GM23338 (cell line): ENCODE measurements at regions not wholly inside any gene's neighbourhood (a gene's known extent, or its start where the extent isn't known, plus 50 kb on each side); places are given as distances from the start of the nearest gene placed in this dataset.

Experiments
- ATAC-seq: fragments of 200-7000 bp; cut with Tn5 transposase; 3 replicates; pipeline ENCODE4 v1.9.1; 2020
- DNase-seq: peaks from one replicate; pipeline ENCODE4 v3.0.0-alpha.2; 2015; ENCODE audit warnings: low spot score
- H2AFZ ChIP-seq: fragments of 200-600 bp; sonication (generic); 2 replicates; pipeline ENCODE4 v1.8.0; 2016; ENCODE audit warnings: antibody characterized with exemption, mild to moderate bottlenecking, moderate library complexity
- H3F3A ChIP-seq: fragments of 200-600 bp; sonication (generic); replicated peaks from 2 replicates; pipeline ENCODE4 v1.8.0; 2017; ENCODE audit warnings: antibody characterized with exemption, mixed run types, low read depth
- H3K27ac ChIP-seq: fragments of 200-600 bp; sonication (generic); 2 replicates; pipeline ENCODE4 v1.6.1; 2016; ENCODE audit warnings: low read depth
- H3K27me3 ChIP-seq: fragments of 200-600 bp; sonication (generic); 2 replicates; pipeline ENCODE4 v1.8.0; 2016; ENCODE audit warnings: mild to moderate bottlenecking, mixed run types, moderate library complexity; ENCODE audit not compliant: insufficient read depth
- H3K36me3 ChIP-seq: fragments of 200-600 bp; sonication (generic); 2 replicates; pipeline ENCODE4 v1.8.0; 2016; ENCODE audit warnings: mild to moderate bottlenecking; ENCODE audit not compliant: insufficient read depth
- H3K4me1 ChIP-seq: fragments of 200-600 bp; sonication (generic); 2 replicates; pipeline ENCODE4 v1.8.0; 2016; ENCODE audit warnings: mild to moderate bottlenecking, moderate library complexity; ENCODE audit not compliant: insufficient read depth
- H3K4me2 ChIP-seq: fragments of 200-600 bp; sonication (generic); 2 replicates; pipeline ENCODE4 v1.7.1; 2017; ENCODE audit warnings: mixed run types
- H3K4me3 ChIP-seq: fragments of 200-600 bp; sonication (generic); 2 replicates; pipeline ENCODE4 v1.6.1; 2016; ENCODE audit warnings: mixed run types
- H3K79me2 ChIP-seq: fragments of 200-600 bp; sonication (generic); replicated peaks from 2 replicates; pipeline ENCODE4 v1.8.0; 2017; ENCODE audit warnings: mild to moderate bottlenecking; ENCODE audit not compliant: insufficient read depth
- H3K9me2 ChIP-seq: fragments of 200-600 bp; sonication (generic); 2 replicates; pipeline ENCODE4 v1.8.0; 2017; ENCODE audit not compliant: insufficient read depth
- H4K20me1 ChIP-seq: fragments of 200-600 bp; sonication (generic); replicated peaks from 2 replicates; pipeline ENCODE4 v1.8.0; 2017; ENCODE audit warnings: mild to moderate bottlenecking; ENCODE audit not compliant: insufficient read depth
- H3K27ac Mint-ChIP-seq: 2 replicates; pipeline ENCODE4 v1.8.0; 2020; ENCODE audit warnings: inconsistent platforms, mild to moderate bottlenecking, moderate library complexity, mixed read lengths
- H3K27me3 Mint-ChIP-seq: 3 replicates; pipeline ENCODE4 v1.8.0; 2022; ENCODE audit warnings: low read depth, mild to moderate bottlenecking, moderate library complexity, mixed read lengths, inconsistent platforms; ENCODE audit not compliant: insufficient read depth, poor library complexity
- H3K36me3 Mint-ChIP-seq: 3 replicates; pipeline ENCODE4 v1.8.0; 2021; ENCODE audit warnings: low read depth, mild to moderate bottlenecking, inconsistent platforms, moderate library complexity, mixed read lengths
- H3K4me1 Mint-ChIP-seq: 3 replicates; pipeline ENCODE4 v1.8.0; 2020; ENCODE audit warnings: mild to moderate bottlenecking, inconsistent platforms, mixed read lengths
- H3K4me3 Mint-ChIP-seq: 3 replicates; pipeline ENCODE4 v1.8.0; 2021; ENCODE audit warnings: moderate library complexity, mild to moderate bottlenecking, inconsistent platforms, mixed read lengths
- H3K9me3 Mint-ChIP-seq: 3 replicates; pipeline ENCODE4 v1.8.0; 2020; ENCODE audit warnings: moderate library complexity, mild to moderate bottlenecking, inconsistent platforms, mixed read lengths
- CTCF ChIP-seq, 2 experiments: fragments of 200-600 bp in 1 of 2; sonication (generic) in 1 of 2; conservative IDR thresholded peaks; 2 replicates each; pipeline versions ENCODE4 v1.5.1 to v1.6.1; 2016 to 2017; ENCODE audit warnings: antibody characterized with exemption in 2 of 2, low read depth in 2 of 2, mild to moderate bottlenecking in 2 of 2, moderate library complexity in 1 of 2
- POLR2AphosphoS5 ChIP-seq: IDR thresholded peaks from 2 replicates; pipeline ENCODE4 v1.6.1; 2016; ENCODE audit warnings: antibody characterized with exemption, low read depth
- TF ChIP-seq, protein P1 (sequence below): fragments of 250-450 bp; sonication (Bioruptor Pico); IDR thresholded peaks from 2 replicates; pipeline ENCODE4 v1.5.0; 2020; ENCODE audit warnings: mild to moderate bottlenecking, moderate library complexity

DNA sequence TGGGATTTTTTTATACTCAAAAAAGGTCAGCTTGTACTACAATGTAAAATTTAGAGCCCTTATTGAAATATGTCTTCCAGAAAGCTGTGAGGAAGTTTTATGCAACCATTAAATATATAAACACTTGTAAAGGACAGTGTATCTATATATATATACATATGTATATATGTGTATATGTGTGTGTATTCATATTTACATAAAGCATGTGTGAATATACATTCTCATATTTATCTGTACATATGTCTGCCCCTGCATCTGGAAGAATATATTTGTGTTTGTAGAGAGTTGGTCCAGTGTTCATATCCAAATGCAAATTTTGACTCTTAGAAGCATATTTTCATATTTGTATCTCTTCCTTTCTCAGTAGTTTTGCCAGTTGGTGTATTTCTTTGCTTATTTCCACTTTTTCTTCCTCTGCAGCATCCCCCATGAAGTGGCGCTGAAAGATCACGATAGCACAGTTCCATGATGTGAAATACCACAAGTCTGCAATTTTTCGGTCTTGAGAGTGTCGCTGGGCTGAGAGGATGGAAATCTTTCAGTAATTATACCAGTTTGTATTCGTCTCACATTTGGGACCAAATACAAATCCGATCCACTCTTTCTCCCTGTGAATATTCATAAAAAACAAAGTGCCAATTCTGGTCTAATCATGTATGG lies 311.7 kb upstream of the DPH6 start:
- ATAC-seq: no peak
- H3K36me3 Mint-ChIP-seq: no peaks in the 10 kb centered on the region

More for the DNA sequence above, 311.7 kb upstream of the DPH6 start:
- TF ChIP-seq, protein P1, sequence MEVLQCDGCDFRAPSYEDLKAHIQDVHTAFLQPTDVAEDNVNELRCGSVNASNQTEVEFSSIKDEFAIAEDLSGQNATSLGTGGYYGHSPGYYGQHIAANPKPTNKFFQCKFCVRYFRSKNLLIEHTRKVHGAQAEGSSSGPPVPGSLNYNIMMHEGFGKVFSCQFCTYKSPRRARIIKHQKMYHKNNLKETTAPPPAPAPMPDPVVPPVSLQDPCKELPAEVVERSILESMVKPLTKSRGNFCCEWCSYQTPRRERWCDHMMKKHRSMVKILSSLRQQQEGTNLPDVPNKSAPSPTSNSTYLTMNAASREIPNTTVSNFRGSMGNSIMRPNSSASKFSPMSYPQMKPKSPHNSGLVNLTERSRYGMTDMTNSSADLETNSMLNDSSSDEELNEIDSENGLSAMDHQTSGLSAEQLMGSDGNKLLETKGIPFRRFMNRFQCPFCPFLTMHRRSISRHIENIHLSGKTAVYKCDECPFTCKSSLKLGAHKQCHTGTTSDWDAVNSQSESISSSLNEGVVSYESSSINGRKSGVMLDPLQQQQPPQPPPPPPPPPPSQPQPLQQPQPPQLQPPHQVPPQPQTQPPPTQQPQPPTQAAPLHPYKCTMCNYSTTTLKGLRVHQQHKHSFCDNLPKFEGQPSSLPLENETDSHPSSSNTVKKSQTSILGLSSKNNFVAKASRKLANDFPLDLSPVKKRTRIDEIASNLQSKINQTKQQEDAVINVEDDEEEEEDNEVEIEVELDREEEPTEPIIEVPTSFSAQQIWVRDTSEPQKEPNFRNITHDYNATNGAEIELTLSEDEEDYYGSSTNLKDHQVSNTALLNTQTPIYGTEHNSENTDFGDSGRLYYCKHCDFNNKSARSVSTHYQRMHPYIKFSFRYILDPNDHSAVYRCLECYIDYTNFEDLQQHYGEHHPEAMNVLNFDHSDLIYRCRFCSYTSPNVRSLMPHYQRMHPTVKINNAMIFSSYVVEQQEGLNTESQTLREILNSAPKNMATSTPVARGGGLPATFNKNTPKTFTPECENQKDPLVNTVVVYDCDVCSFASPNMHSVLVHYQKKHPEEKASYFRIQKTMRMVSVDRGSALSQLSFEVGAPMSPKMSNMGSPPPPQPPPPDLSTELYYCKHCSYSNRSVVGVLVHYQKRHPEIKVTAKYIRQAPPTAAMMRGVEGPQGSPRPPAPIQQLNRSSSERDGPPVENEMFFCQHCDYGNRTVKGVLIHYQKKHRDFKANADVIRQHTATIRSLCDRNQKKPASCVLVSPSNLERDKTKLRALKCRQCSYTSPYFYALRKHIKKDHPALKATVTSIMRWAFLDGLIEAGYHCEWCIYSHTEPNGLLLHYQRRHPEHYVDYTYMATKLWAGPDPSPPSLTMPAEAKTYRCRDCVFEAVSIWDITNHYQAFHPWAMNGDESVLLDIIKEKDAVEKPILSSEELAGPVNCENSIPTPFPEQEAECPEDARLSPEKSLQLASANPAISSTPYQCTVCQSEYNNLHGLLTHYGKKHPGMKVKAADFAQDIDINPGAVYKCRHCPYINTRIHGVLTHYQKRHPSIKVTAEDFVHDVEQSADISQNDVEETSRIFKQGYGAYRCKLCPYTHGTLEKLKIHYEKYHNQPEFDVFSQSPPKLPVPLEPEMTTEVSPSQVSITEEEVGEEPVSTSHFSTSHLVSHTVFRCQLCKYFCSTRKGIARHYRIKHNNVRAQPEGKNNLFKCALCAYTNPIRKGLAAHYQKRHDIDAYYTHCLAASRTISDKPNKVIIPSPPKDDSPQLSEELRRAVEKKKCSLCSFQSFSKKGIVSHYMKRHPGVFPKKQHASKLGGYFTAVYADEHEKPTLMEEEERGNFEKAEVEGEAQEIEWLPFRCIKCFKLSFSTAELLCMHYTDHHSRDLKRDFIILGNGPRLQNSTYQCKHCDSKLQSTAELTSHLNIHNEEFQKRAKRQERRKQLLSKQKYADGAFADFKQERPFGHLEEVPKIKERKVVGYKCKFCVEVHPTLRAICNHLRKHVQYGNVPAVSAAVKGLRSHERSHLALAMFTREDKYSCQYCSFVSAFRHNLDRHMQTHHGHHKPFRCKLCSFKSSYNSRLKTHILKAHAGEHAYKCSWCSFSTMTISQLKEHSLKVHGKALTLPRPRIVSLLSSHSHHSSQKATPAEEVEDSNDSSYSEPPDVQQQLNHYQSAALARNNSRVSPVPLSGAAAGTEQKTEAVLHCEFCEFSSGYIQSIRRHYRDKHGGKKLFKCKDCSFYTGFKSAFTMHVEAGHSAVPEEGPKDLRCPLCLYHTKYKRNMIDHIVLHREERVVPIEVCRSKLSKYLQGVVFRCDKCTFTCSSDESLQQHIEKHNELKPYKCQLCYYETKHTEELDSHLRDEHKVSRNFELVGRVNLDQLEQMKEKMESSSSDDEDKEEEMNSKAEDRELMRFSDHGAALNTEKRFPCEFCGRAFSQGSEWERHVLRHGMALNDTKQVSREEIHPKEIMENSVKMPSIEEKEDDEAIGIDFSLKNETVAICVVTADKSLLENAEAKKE (CRISPR knock-in tag): no peak
- TF ChIP-seq POLR2AphosphoS5 (no peak), CTCF (conservative IDR thresholded peaks at IDR 0.05; ENCODE audit: low read depth in 2 of 2) (0 out of 4 replicates have a peak, but pooled peaks of 1 of the 2 experiments have one; percentile 17)
- peaks cover 15% of the 10 kb centered on the region; the same call in 2 of the 3 replicates for H3K4me1 Mint-ChIP-seq
- Histone ChIP-seq H3K79me2 (no peaks in the 10 kb centered on the region), H3K27me3 (no peaks in the 10 kb centered on the region), H4K20me1 (no peaks in the 10 kb centered on the region), H3K27ac (no peak overlapping the region), H3K9me2 (no peaks in the 10 kb centered on the region), H3K4me3 (no peak overlapping the region), H3K4me2 (no peak overlapping the region), H2AFZ (no peak overlapping the region), H3K36me3 (no peaks in the 10 kb centered on the region), H3K4me1 (no peaks in the 10 kb centered on the region), H3F3A (no peaks in the 10 kb centered on the region)
- H3K9me3 Mint-ChIP-seq: no peaks in the 10 kb centered on the region
- no peak overlapping the region for H3K27ac Mint-ChIP-seq
- H3K4me3 Mint-ChIP-seq: no peak overlapping the region
- DNase-seq: no peak
- H3K27me3 Mint-ChIP-seq: peaks cover 1% of the 10 kb centered on the region
